ENCODE measurements at regions not wholly inside any gene's neighbourhood (a gene's known extent, or its start where the extent isn't known, plus 50 kb on each side); places are given as distances from the start of the nearest gene placed in this dataset.

GRCh38 chr11:115081972-115082371 is 403.6 kb downstream of the NXPE2 start:
- DNase-seq (ENCODE audit: low read depth) = no peak

- no peak for DNase-seq (ENCODE audit: low read depth)
Observed at GRCh38 chr11:115083144-115083806, 404.9 kb downstream of the NXPE2 start.

DNA sequence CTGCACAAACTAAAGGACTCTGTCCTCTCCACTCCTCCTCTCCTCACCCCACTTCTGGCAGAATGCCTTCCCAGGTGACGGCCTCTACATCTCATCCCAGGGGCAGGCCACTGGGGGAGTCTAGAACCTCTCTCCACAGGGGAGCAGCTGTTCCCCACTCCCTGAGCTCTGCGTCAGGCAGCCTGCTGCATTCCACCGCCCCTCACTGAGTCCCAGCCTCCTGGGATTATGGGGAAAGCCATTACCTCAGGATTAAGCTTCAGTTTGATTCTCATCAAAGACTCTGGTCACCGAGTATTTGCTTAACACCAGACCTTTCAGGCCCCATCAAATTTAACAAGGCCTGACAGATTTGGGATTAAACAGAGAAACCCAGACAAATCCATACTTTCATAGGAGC is 405.9 kb downstream of the NXPE2 start:
- no peak for DNase-seq (ENCODE audit: low read depth)

DNA sequence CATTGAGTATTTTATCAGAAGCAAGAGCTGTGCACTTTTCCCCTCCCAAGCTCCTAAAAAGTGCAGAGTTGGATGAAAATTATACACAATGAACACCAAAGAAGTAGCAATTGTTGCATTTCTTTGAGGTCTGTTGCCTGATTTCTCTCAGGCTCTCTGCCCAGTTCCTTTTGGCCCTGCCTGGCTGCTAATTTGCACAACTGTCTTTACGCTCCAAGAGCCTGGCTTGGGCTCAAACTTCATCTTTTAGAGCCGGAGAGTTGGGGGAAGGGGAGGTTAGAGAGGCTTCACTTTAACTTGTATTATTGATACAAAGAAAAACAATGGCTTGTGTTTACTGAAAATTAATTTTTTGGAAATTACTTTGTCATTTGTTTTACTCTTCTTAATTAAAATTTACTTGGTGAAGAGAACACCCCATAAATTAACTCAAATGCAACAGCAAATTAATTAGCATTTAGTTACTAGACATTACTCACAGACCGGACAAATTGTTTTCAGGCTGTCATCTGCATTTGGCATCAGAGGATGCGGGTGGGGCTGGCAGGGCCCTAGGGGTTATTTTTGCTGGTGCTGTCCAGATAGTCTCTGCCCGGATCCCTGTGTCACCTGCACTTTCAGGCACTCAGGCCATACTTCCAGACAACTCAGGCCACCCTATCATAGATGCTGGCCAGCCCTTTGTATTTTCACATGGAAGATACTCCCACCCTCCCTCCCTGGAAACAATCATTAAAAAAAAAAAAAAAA is 407.3 kb downstream of the NXPE2 start:
- DNase-seq (ENCODE audit: low read depth) = no peak

DNA sequence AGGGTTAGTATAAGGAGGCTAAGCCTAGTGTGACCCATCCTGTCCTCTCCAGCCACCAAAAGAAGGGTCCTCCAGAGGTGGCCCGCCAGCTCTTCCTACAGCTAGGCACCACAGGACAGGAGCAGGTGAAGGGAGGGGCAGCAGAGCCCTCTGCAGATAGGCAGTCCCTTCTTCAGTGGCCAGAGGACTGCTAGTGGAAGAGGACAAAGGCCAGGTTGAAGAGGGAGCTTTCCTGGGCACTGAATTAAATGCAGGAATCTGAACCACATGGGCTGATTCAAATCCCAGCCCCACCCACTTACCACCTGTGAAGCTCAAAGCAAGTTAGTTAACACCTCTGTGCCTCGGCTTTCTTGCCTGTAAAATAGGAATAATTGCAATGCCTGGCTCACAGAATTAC is 409.5 kb downstream of the NXPE2 start:
- DNase-seq (ENCODE audit: low read depth) = no peak

DNA sequence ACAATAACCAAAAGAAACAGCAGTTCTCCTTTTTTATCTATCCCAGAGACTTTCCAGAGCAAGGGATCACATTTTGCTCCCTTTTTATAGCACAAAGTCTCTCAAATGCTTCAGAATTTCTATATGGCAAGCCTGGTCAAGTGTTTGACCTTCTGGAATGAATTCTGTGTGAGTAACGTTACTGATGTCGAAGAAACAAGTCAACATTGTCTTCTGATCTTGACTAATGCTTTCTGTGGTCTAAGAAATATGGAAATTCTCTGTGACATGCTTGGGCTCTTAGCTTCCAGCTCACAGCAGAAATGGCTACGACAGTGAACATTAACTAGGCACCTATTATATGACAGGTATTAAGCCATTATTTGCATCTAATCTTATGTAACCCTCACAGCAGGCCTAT is 411.7 kb downstream of the CADM1 start:
- no peak for DNase-seq (ENCODE audit: low read depth)

DNA sequence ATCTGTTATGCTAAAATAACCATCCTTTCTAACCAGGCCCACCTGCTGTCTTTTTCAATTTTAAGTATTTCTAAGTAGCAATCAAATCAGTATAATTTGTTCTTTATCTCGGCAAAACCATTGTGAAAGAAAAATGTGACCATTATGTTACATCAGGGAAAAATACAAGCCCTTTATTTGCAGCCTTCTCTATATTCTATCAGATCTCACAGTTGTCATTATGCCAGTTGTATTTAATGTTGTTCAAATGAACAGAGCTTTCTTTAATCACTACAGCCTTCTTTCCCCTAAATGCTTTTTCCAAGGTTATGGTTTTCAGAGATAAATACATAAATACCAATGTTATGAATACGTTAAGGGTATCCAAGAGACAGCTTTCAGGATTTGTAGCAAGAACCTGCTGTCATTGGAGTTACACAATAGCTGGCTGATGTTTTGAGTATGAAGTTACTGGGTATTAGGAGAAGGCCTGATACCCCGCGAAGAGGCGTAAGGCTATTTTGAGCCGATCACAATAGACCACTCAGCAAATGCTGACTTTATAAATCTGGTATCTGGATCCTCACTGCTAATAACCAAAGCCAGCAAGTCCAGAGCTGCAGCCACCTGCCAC is 406.3 kb downstream of the CADM1 start:
- DNase-seq (ENCODE audit: low read depth) = no peak

DNA sequence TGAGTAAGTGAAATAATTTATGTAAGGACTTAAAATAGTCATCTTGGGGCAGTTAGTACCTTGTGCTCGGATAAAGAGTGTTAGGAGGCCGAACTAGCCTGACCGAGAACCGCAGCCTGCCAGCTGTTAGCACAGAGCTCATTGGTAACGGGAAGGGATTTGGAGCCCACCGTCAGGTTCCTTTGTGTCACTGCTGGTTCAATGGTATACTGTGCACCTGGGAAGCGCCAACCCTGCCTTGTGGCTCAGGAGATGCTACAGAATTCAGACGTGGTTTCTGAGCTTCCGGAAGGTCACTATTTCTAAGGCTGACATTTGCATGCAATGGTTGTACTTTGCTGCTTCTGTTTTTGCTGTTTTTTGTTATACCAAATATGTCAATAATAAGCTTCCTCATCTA is 403.5 kb downstream of the CADM1 start:
- no peak for DNase-seq (ENCODE audit: low read depth)

DNA sequence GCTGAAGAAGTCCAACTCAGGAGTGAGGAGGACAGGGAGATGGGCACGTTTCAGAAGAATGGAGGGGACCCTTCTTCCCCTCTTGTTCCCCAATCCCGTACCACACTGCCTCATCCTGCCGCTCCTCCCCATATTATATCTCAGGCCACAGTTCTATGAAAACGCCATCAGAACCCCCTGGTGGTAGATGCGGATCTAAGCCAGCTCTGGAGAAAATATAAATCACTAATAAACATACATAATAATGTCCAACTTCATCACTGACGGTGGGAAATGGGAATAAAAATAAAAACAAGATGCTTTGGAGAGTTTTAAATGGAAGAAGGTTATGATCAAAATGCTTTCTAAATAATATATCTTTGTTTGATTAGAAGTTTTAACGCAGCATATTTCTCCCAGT is 400.3 kb downstream of the CADM1 start:
- DNase-seq (ENCODE audit: low read depth) = no peak

DNA sequence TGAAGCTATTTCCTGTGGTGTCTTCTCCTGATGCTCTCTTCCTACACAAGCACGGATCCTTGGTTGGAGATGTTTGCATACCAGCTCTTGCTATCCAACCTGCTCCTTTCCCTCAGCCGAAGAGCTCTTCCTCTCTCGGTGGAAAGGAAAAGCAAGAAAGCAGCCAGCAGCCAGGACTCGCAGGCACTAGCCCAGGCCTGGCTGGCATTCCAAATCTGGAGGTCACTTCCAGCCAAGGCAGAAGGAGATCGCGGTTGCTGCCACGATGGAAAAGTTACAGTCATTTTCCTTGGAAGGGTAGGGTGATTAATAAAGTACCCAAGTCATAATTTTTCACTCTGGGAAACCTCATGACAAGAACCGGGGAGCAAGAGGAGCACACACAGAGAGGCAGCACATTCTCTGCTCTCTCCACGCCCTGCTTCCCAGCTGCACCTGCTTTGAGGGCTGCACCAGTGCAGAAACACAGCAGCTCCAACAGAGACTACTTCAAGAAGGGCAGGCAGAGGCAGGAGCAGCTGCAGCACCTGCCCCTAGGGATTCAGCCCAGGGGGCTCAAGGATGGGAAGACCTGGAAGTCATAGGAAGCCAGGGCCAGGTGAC is 399.3 kb downstream of the CADM1 start:
- no peak for DNase-seq (ENCODE audit: low read depth)

DNA sequence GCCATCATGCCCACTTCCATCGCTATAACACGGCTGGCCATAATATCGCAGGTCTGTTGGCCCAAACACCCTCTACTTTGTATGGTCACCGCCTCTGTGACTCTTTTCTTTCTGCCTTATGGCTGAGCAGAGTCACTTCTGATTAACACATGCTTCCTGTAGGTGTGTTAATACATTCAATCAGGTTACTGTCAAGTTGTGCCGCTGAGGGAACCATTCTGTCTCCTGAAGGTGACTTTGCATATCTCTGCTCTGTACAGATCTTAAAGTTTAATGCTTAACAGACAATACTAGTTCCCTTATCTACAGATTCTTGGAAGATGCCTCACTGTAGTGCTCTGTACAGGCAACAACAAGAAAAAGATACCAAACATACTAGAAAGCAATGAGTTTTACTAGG is 393.1 kb downstream of the CADM1 start:
- DNase-seq (ENCODE audit: low read depth) = no peak

- DNase-seq (ENCODE audit: low read depth) = no peak
Observed at GRCh38 chr11:115112754-115113153, 391.5 kb downstream of the CADM1 start.

DNA sequence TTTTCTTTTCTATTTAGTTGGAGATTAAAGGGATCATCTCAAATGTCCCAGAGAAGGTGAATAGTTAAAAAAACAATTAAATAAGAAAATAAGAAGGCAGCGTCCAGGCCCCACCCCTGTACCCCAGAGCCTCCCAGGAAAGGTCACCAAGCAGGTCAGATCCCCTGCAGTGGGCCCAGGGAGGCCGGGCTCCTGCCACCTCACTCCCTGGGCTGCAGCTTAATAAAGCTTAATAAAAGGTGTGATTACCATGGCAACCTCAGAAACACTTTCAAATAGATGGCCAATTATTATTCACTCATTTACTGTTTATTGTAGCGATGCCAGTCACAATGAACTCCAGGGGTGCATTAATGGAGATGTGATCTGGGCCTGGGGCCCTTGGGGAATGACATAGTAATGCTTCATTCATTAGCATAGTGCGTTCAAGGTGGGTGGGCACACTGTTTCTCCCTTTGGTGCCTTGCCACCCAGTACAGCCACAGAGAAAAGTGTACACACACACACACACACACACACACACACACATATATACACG is 386.2 kb downstream of the CADM1 start:
- no peak for DNase-seq (ENCODE audit: low read depth)

DNA sequence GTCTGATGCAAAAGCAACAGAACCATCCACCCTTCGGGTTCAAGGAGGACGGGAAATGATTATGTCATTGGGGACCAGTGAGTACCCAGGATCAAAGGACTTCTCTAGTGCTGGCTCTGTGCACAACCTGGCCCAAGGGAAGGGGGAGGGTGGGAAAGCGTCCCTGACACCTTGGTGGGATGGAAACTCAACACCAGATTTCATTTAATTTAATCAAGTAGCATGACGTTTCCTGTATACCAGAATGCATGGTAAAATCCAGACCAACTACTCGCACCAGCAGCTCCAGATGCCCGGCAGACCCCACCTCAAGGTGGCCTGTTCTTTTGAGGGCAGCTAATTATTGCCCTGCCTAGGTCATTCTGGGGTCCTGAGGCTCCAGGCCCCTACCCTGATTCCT is 385.1 kb downstream of the CADM1 start:
- DNase-seq (ENCODE audit: low read depth) = no peak
